Pancreas (tissue), 10 donors: ENCODE measurements at regions not wholly inside any gene's neighbourhood (a gene's known extent, or its start where the extent isn't known, plus 50 kb on each side); places are given as distances from the start of the nearest gene placed in this dataset.

Experiments
- ATAC-seq, 4 donors: fragments of 200-7000 bp; cut with Tn5 transposase; one replicate each; pipeline versions ENCODE4 v1.8.0 to v1.9.1; 2020; ENCODE audit warnings: mild to moderate bottlenecking in 4 of 4, moderate library complexity in 4 of 4
- DNase-seq, 6 donors: peaks; one replicate each; pipeline ENCODE4 v3.0.0-alpha.2; 2020
- FAIRE-seq: peaks from 2 replicates; lab custom pipeline; 2012; peaks lifted over from hg19 to GRCh38; lab: Jason Lieb, UNC
- H3K27ac ChIP-seq, 4 donors: fragments of 200-600 bp; sonication (generic); 1 replicate in 3 of 4; 2 replicates in 1 of 4; pipeline versions ENCODE4 v1.5.0 to v1.8.0; 2020
- H3K27me3 ChIP-seq, 4 donors: fragments of 200-600 bp; one replicate each; pipeline ENCODE4 v1.8.0; 2021
- H3K36me3 ChIP-seq, 3 donors: fragments of 200-600 bp; sonication (generic) in 1 of 3; one replicate each; pipeline versions ENCODE4 v1.5.0 to v1.8.0; 2020 to 2021
- H3K4me1 ChIP-seq, 3 donors: fragments of 200-600 bp; one replicate each; pipeline ENCODE4 v1.8.0; 2021
- H3K4me3 ChIP-seq, 4 donors: fragments of 200-600 bp; sonication (generic) in 2 of 4; one replicate each; pipeline versions ENCODE4 v1.5.0 to v1.8.0; 2020 to 2021
- H3K9me3 ChIP-seq, 4 donors: fragments of 200-600 bp; one replicate each; pipeline ENCODE4 v1.8.0; 2021
- CTCF ChIP-seq, 4 donors: fragments of 200-600 bp; sonication (generic) in 3 of 4; IDR thresholded peaks; one replicate each; pipeline versions ENCODE4 v1.5.0 to v1.8.0; 2021; ENCODE audit warnings: antibody characterized with exemption in 4 of 4
- WGBS, 2 donors: extraction: QIAGEN DNeasy Blood & Tissue Kit; methylation state at CpG; one replicate each; pipeline ENCODE4 v1.1.7; 2013; 5-methylcytosine and 5-hydroxymethylcytosine counted together
- intact Hi-C, 3 donors: fragments of 100-400 bp; cut with DNase I; formaldehyde crosslinking; loops; one replicate each; pipeline versions ENCODE4 v1.11.1 to v1.14.2; 2022
- donor health status: healthy with polysubstance abuse.
- donor health status: DM: no; HTN: no; CAD: no; lungs with moderate emphysema.
- donor health status: DM: no; HTN: no; CAD: no.
- donor health status: control.
- donor health status: control.
- donor health status: Bipolar disorder and iron deficiency.
- donor health status: DM: yes; HTN: yes; CAD: no.
- donor health status: DM: no; HTN: no; CAD: no.
- donor health status: DM: no; HTN: no; CAD: no.
- donor health status: DM: yes; HTN: yes; CAD: no.

GRCh38 chr4:133982533-133983224 is 218.9 kb downstream of the PABPC4L start:
- no peaks in the 10 kb centered on the region for H3K4me1 ChIP-seq
- FAIRE-seq (no peak), ATAC-seq (no peak), DNase-seq (no peak)
- no peak overlapping the region for H3K27ac ChIP-seq
- H3K4me3 ChIP-seq, result no peak overlapping the region
- intact Hi-C loops, result no loop called here
- no peak for TF ChIP-seq CTCF (IDR thresholded peaks at IDR 0.05)
- no peaks in the 10 kb centered on the region for H3K9me3 ChIP-seq
- H3K27me3 ChIP-seq, result no peaks in the 10 kb centered on the region
- WGBS, 2 donors, result 5 to 9% methylated on average over 1 of the region's 1 CpG
- no peaks in the 10 kb centered on the region for H3K36me3 ChIP-seq

DNA sequence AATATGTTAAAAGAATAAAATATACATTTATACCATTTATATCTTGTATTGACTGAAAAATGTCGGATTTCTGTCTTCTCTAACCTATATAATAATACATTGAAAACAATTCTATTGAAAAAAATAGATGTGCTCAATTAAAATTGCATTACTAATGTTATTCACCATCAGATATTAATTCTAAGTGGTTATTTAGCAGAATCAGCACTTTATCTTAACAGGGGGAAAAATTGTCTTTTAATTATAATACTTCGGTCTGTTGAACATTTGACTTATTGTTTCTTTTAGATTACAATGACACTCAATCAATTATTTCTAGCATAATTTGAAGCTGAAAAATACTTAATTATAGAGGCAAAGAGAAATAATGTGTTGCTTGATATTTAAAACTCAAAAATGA is 220.3 kb downstream of the PABPC4L start:
- intact Hi-C loops, result no loop called here
- H3K4me1 ChIP-seq, result no peaks in the 10 kb centered on the region
- no peaks in the 10 kb centered on the region for H3K36me3 ChIP-seq
- peak; percentile 37 for FAIRE-seq
- no peak for TF ChIP-seq CTCF (IDR thresholded peaks at IDR 0.05)
- 41 to 42% methylated on average over 2 of the region's 2 CpGs for WGBS, 2 donors
- no peak for DNase-seq
- no peak for ATAC-seq
- no peaks in the 10 kb centered on the region for H3K27me3 ChIP-seq
- no peak overlapping the region for H3K27ac ChIP-seq
- no peaks in the 10 kb centered on the region for H3K9me3 ChIP-seq
- no peak overlapping the region for H3K4me3 ChIP-seq

DNA sequence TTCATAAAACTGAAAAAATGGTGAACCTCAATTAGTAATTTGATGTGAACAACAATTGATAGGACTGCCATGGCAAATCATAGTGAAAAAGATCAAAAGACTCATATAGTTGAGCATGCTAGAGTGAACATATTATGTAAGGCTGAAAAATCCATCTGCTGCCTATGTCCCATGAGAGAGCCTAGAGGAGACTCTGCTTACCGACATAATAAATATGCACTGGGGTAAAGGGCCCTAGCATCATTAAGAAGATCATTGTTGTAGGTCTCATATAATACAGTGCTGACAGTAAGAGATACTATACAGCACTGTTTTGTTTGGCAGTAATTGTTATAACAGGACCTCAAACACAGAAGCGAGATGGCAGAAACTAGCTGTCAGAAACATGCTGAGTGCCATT is 229.0 kb downstream of the PABPC4L start:
- Histone ChIP-seq H3K27ac (no peak overlapping the region), H3K4me1 (no peaks in the 10 kb centered on the region), H3K4me3 (no peak overlapping the region), H3K9me3 (no peaks in the 10 kb centered on the region), H3K27me3 (no peaks in the 10 kb centered on the region), H3K36me3 (no peaks in the 10 kb centered on the region)
- WGBS, 2 donors, result 76 to 88% methylated on average over 2 of the region's 2 CpGs
- intact Hi-C loops, result no loop called here
- no peak for FAIRE-seq
- TF ChIP-seq CTCF (IDR thresholded peaks at IDR 0.05), result no peak
- ATAC-seq, result no peak
- DNase-seq, result no peak

- Histone ChIP-seq H3K9me3 (no peaks in the 10 kb centered on the region), H3K36me3 (no peaks in the 10 kb centered on the region), H3K4me3 (no peak overlapping the region), H3K27me3 (no peaks in the 10 kb centered on the region), H3K27ac (no peak overlapping the region), H3K4me1 (no peaks in the 10 kb centered on the region)
- intact Hi-C loops, result no loop called here
- 57 to 60% methylated on average over 4 of the region's 4 CpGs for WGBS, 2 donors
- ATAC-seq (no peak), DNase-seq (no peak), FAIRE-seq (no peak)
- no peak for TF ChIP-seq CTCF (IDR thresholded peaks at IDR 0.05)
These were observed 232.3 kb downstream of the PABPC4L start for GRCh38 chr4:133969202-133969848.

DNA sequence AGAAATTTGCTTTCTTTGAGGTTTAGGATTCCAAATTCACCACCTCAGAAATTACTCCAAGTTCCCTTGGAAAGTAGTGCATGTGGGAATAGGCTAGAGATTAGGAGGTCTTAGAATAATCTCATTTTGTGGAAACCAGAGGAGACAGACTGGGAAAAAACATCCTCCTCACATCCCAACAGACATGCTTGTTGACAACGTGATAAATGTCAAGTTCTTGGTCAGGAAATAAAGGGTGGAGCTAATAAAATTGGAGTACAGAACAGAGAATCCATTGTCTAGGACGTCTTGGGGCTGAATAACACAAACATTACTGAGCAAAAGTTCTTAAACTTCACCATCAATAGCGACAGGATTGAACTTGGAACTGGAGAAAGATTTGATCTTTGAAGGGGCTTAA is 233.4 kb downstream of the PABPC4L start:
- DNase-seq, result no peak
- no peak for TF ChIP-seq CTCF (IDR thresholded peaks at IDR 0.05)
- no peak for FAIRE-seq
- intact Hi-C loops, result no loop called here
- no peaks in the 10 kb centered on the region for H3K36me3 ChIP-seq
- H3K4me1 ChIP-seq, result no peaks in the 10 kb centered on the region
- 17 to 18% methylated on average over 3 of the region's 3 CpGs for WGBS, 2 donors
- no peak for ATAC-seq
- no peak overlapping the region for H3K27ac ChIP-seq
- no peaks in the 10 kb centered on the region for H3K27me3 ChIP-seq
- H3K4me3 ChIP-seq, result no peak overlapping the region
- H3K9me3 ChIP-seq, result no peaks in the 10 kb centered on the region
